ENCODE measurements at regions not wholly inside any gene's neighbourhood (a gene's known extent, or its start where the extent isn't known, plus 50 kb on each side); places are given as distances from the start of the nearest gene placed in this dataset.

DNA sequence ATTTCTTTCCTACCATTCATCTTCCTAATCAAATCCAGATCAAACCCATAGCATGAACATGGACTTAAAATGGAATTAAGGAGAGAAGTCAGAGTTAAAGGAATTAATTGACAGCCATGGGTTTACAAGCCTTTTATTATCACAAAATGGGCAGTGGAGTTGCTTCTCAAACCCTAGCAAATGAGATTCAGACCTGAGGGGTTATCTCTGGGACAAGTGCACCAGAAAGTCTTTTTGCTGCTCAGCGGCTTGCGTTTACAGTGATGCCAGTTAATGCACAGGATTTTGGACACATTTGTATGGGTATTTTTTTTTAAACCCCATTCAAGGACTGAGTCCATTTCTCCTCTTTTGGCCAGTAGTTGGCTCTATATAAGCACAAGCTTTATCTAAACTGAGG lies 503.0 kb downstream of the EFNB2 start:
- Histone ChIP-seq H3K23ac (ENCODE audit: low read depth, low read length, poor library complexity) (no peak overlapping the region), H3K27me3 (ENCODE audit: control insufficient read depth in 3 of 3, insufficient read depth in 3 of 3, low read depth in 1 of 3, low read length in 3 of 3) (no peaks in the 10 kb centered on the region), H3K9ac (ENCODE audit: low read depth, low read length, poor library complexity) (no peak overlapping the region), H3K9me3 (replicated peaks in 1 of 2; ENCODE audit: control insufficient read depth in 2 of 2, insufficient read depth in 1 of 2, low read depth in 1 of 2, low read length in 2 of 2) (no peaks in the 10 kb centered on the region), H2BK15ac (ENCODE audit: low read length) (no peak overlapping the region), H3K4me1 (ENCODE audit: control insufficient read depth in 2 of 2, insufficient read depth in 1 of 2, low read depth in 1 of 2, low read length in 2 of 2) (peaks cover 0 to 2% of the 10 kb centered on the region in 2 donors), H3K79me1 (ENCODE audit: low read depth, low read length) (no peaks in the 10 kb centered on the region), H4K8ac (ENCODE audit: low read depth, low read length) (no peak overlapping the region), H3K4me2 (ENCODE audit: insufficient read depth, low read length, poor library complexity, severe bottlenecking) (no peak overlapping the region), H2BK5ac (ENCODE audit: low read length) (no peak overlapping the region), H3K27ac (replicated peaks; ENCODE audit: low read length) (no peak overlapping the region), H2AK5ac (ENCODE audit: low read depth, low read length) (no peak overlapping the region), H3K4me3 (ENCODE audit: low read length in 2 of 2) (no peak overlapping the region), H3K36me3 (replicated peaks in 1 of 2; ENCODE audit: control insufficient read depth in 2 of 2, insufficient read depth in 2 of 2, low read length in 2 of 2) (no peaks in the 10 kb centered on the region), H4K91ac (ENCODE audit: low read depth, low read length, poor library complexity) (no peak overlapping the region), H2BK120ac (ENCODE audit: low read depth, low read length) (no peak overlapping the region), H2AFZ (ENCODE audit: low read length) (no peak overlapping the region), H3K4ac (ENCODE audit: low read length) (no peak overlapping the region), H3K18ac (ENCODE audit: low read length) (no peak overlapping the region), H2BK12ac (ENCODE audit: low read length) (no peak overlapping the region), H3K14ac (ENCODE audit: low read length) (no peak overlapping the region)
- no CpG with 5 or more reads among the region's 2 CpGs for WGBS, 2 donors (ENCODE audit: extremely low coverage in 2 of 2, insufficient read length in 2 of 2, insufficient replicate concordance in 1 of 2)
- no peak for DNase-seq (ENCODE audit: low spot score)

DNA sequence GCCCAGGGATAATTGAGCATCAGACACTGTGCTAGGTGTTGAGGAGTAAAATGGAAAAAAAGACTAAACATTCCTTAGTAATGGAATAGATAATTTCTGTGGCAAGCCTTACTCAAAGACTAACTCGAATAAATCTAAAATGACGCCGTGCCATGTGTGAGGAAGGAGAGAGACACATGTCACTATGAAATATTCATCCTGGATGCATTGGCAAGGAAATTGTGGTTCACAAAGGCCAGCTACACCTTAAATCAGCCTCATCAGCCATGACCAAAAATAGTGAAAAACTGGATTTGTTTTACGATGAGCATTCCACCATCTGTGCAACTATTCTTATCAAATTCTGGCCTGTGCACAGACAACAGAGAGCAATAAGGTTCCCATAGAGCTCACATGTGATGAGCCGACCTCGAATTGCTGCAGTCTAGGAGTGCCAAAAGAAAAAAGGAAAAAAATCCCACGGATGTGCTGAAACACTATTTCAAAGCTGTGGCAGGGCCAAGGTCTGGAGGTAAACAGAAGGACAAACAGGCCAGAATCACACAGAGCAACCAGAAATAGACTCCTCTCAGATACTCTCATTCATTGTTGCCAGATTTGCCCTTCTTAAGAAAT lies 505.7 kb downstream of the EFNB2 start:
- WGBS, 2 donors (ENCODE audit: extremely low coverage in 2 of 2, insufficient read length in 2 of 2, insufficient replicate concordance in 1 of 2), result no CpG with 5 or more reads among the region's 7 CpGs
- H3K18ac ChIP-seq (ENCODE audit: low read length), result no peak overlapping the region
- H4K8ac ChIP-seq (ENCODE audit: low read depth, low read length), result no peak overlapping the region
- H3K4me3 ChIP-seq (ENCODE audit: low read length in 2 of 2), result no peak overlapping the region
- H2AK5ac ChIP-seq (ENCODE audit: low read depth, low read length), result no peak overlapping the region
- no peak overlapping the region for H3K23ac ChIP-seq (ENCODE audit: low read depth, low read length, poor library complexity)
- no peak overlapping the region for H2BK5ac ChIP-seq (ENCODE audit: low read length)
- no peak overlapping the region for H2BK12ac ChIP-seq (ENCODE audit: low read length)
- no peak overlapping the region for H2BK120ac ChIP-seq (ENCODE audit: low read depth, low read length)
- H3K79me1 ChIP-seq (ENCODE audit: low read depth, low read length), result no peaks in the 10 kb centered on the region
- no peaks in the 10 kb centered on the region for H3K4me1 ChIP-seq (ENCODE audit: control insufficient read depth in 2 of 2, insufficient read depth in 1 of 2, low read depth in 1 of 2, low read length in 2 of 2)
- H4K91ac ChIP-seq (ENCODE audit: low read depth, low read length, poor library complexity), result no peak overlapping the region
- no peak overlapping the region for H2AFZ ChIP-seq (ENCODE audit: low read length)
- H3K4ac ChIP-seq (ENCODE audit: low read length), result no peak overlapping the region
- H3K14ac ChIP-seq (ENCODE audit: low read length), result no peak overlapping the region
- H3K27me3 ChIP-seq (ENCODE audit: control insufficient read depth in 3 of 3, insufficient read depth in 3 of 3, low read depth in 1 of 3, low read length in 3 of 3), result no peaks in the 10 kb centered on the region
- H3K4me2 ChIP-seq (ENCODE audit: insufficient read depth, low read length, poor library complexity, severe bottlenecking), result no peak overlapping the region
- no peak for DNase-seq (ENCODE audit: low spot score)
- no peak overlapping the region for H2BK15ac ChIP-seq (ENCODE audit: low read length)
- H3K36me3 ChIP-seq (replicated peaks in 1 of 2; ENCODE audit: control insufficient read depth in 2 of 2, insufficient read depth in 2 of 2, low read length in 2 of 2), result no peaks in the 10 kb centered on the region
- no peak overlapping the region for H3K27ac ChIP-seq (replicated peaks; ENCODE audit: low read length)
- H3K9me3 ChIP-seq (replicated peaks in 1 of 2; ENCODE audit: control insufficient read depth in 2 of 2, insufficient read depth in 1 of 2, low read depth in 1 of 2, low read length in 2 of 2), result no peaks in the 10 kb centered on the region
- H3K9ac ChIP-seq (ENCODE audit: low read depth, low read length, poor library complexity), result no peak overlapping the region

DNA sequence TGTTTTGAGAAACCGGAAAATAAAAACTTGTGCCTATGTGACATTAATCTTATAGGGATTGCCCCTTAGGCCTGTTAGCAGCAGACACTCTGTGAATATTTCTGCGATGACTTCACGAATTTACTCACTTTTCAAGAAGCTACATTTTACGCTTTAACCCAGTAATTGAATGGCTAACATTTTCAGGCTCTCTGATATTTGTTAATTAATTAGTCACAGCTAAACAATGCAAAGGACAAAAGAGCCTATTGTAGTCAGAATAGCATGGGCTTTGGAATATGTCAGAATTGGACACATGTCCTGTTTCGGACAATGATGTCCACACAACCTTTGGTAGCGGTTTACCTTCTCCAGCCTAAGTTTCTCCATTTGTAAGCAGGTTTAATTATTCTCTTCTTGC lies 506.6 kb downstream of the EFNB2 start:
- H3K4ac ChIP-seq (ENCODE audit: low read length), result no peak overlapping the region
- H2AK5ac ChIP-seq (ENCODE audit: low read depth, low read length), result no peak overlapping the region
- H2AFZ ChIP-seq (ENCODE audit: low read length), result no peak overlapping the region
- no CpG with 5 or more reads among the region's 6 CpGs for WGBS, 2 donors (ENCODE audit: extremely low coverage in 2 of 2, insufficient read length in 2 of 2, insufficient replicate concordance in 1 of 2)
- no peak overlapping the region for H2BK15ac ChIP-seq (ENCODE audit: low read length)
- no peak overlapping the region for H3K9ac ChIP-seq (ENCODE audit: low read depth, low read length, poor library complexity)
- no peak overlapping the region for H3K4me2 ChIP-seq (ENCODE audit: insufficient read depth, low read length, poor library complexity, severe bottlenecking)
- no peak overlapping the region for H2BK12ac ChIP-seq (ENCODE audit: low read length)
- H2BK5ac ChIP-seq (ENCODE audit: low read length), result no peak overlapping the region
- H3K23ac ChIP-seq (ENCODE audit: low read depth, low read length, poor library complexity), result no peak overlapping the region
- no peaks in the 10 kb centered on the region for H3K27me3 ChIP-seq (ENCODE audit: control insufficient read depth in 3 of 3, insufficient read depth in 3 of 3, low read depth in 1 of 3, low read length in 3 of 3)
- no peak overlapping the region for H3K4me3 ChIP-seq (ENCODE audit: low read length in 2 of 2)
- H3K9me3 ChIP-seq (replicated peaks in 1 of 2; ENCODE audit: control insufficient read depth in 2 of 2, insufficient read depth in 1 of 2, low read depth in 1 of 2, low read length in 2 of 2), result no peaks in the 10 kb centered on the region
- no peaks in the 10 kb centered on the region for H3K4me1 ChIP-seq (ENCODE audit: control insufficient read depth in 2 of 2, insufficient read depth in 1 of 2, low read depth in 1 of 2, low read length in 2 of 2)
- no peaks in the 10 kb centered on the region for H3K79me1 ChIP-seq (ENCODE audit: low read depth, low read length)
- H2BK120ac ChIP-seq (ENCODE audit: low read depth, low read length), result no peak overlapping the region
- H4K91ac ChIP-seq (ENCODE audit: low read depth, low read length, poor library complexity), result no peak overlapping the region
- H3K14ac ChIP-seq (ENCODE audit: low read length), result no peak overlapping the region
- no peak for DNase-seq (ENCODE audit: low spot score)
- no peak overlapping the region for H3K27ac ChIP-seq (replicated peaks; ENCODE audit: low read length)
- H3K18ac ChIP-seq (ENCODE audit: low read length), result no peak overlapping the region
- H4K8ac ChIP-seq (ENCODE audit: low read depth, low read length), result no peak overlapping the region
- H3K36me3 ChIP-seq (replicated peaks in 1 of 2; ENCODE audit: control insufficient read depth in 2 of 2, insufficient read depth in 2 of 2, low read length in 2 of 2), result no peaks in the 10 kb centered on the region

DNA sequence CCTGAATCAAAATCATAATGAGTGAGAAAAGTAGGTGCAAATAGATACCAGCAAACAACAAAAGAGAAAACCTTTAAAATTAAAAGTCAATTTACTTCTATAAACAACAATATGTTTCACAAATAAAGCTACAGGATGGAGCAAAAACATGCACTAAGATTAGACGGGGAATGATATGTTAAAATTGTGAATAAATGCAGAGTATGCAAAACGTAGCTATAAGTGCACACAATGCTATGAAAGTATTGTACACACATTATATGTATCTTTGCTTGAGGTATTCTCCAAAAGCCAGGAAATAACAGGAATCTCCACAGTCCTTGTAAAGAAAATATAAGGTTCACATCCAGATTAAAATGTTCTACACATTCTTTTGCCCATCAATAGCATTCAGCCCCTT lies 523.9 kb downstream of the EFNB2 start:
- H3K79me1 ChIP-seq (ENCODE audit: low read depth, low read length), result no peaks in the 10 kb centered on the region
- no peak overlapping the region for H3K14ac ChIP-seq (ENCODE audit: low read length)
- H2BK12ac ChIP-seq (ENCODE audit: low read length), result no peak overlapping the region
- no peak overlapping the region for H2BK120ac ChIP-seq (ENCODE audit: low read depth, low read length)
- no peaks in the 10 kb centered on the region for H3K4me1 ChIP-seq (ENCODE audit: control insufficient read depth in 2 of 2, insufficient read depth in 1 of 2, low read depth in 1 of 2, low read length in 2 of 2)
- no peak overlapping the region for H2BK15ac ChIP-seq (ENCODE audit: low read length)
- WGBS, 2 donors (ENCODE audit: extremely low coverage in 2 of 2, insufficient read length in 2 of 2, insufficient replicate concordance in 1 of 2), result no CpG with 5 or more reads among the region's 2 CpGs
- H2BK5ac ChIP-seq (ENCODE audit: low read length), result no peak overlapping the region
- DNase-seq (ENCODE audit: low spot score), result no peak
- no peak overlapping the region for H4K91ac ChIP-seq (ENCODE audit: low read depth, low read length, poor library complexity)
- no peak overlapping the region for H3K23ac ChIP-seq (ENCODE audit: low read depth, low read length, poor library complexity)
- no peak overlapping the region for H3K4me3 ChIP-seq (ENCODE audit: low read length in 2 of 2)
- H3K36me3 ChIP-seq (replicated peaks in 1 of 2; ENCODE audit: control insufficient read depth in 2 of 2, insufficient read depth in 2 of 2, low read length in 2 of 2), result no peaks in the 10 kb centered on the region
- H3K4ac ChIP-seq (ENCODE audit: low read length), result no peak overlapping the region
- no peak overlapping the region for H3K27ac ChIP-seq (replicated peaks; ENCODE audit: low read length)
- no peaks in the 10 kb centered on the region for H3K9me3 ChIP-seq (replicated peaks in 1 of 2; ENCODE audit: control insufficient read depth in 2 of 2, insufficient read depth in 1 of 2, low read depth in 1 of 2, low read length in 2 of 2)
- H3K9ac ChIP-seq (ENCODE audit: low read depth, low read length, poor library complexity), result no peak overlapping the region
- H2AK5ac ChIP-seq (ENCODE audit: low read depth, low read length), result no peak overlapping the region
- H3K27me3 ChIP-seq (ENCODE audit: control insufficient read depth in 3 of 3, insufficient read depth in 3 of 3, low read depth in 1 of 3, low read length in 3 of 3), result no peaks in the 10 kb centered on the region
- H3K18ac ChIP-seq (ENCODE audit: low read length), result no peak overlapping the region
- no peak overlapping the region for H2AFZ ChIP-seq (ENCODE audit: low read length)
- H4K8ac ChIP-seq (ENCODE audit: low read depth, low read length), result no peak overlapping the region
- no peak overlapping the region for H3K4me2 ChIP-seq (ENCODE audit: insufficient read depth, low read length, poor library complexity, severe bottlenecking)

Measured in neuronal stem cell (in vitro differentiated cells).